ENCODE measurements at regions not wholly inside any gene's neighbourhood (a gene's known extent, or its start where the extent isn't known, plus 50 kb on each side); places are given as distances from the start of the nearest gene placed in this dataset.
A peak's percentile ranks its signal among the peaks of the same experiment; 100 is the strongest.

DNA sequence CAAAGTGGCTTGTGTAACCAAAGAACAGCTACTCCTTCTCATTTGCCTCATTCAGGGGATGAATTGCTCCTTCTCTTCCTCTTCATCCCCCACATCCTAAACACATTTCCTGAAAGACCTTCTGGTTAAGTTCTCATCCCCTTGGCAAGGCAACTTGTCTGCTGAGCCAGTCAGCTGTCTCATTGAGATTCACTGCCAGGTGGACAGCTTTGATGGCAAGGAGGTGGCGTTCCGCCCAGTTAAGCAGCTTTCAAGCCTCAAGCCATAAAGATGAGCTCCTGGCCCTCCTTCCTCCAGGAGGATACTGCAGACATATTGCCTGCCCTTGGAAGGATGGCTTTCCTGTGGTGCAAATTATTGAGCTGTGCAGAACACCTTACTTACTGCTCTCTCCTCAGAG lies 448.6 kb upstream of the MPDZ start:
- no peak overlapping the region for H3K23ac ChIP-seq (ENCODE audit: insufficient read length, low read depth, low read length)
- H3K9me3 ChIP-seq (ENCODE audit: control insufficient read depth, low read depth, low read length), result no peaks in the 10 kb centered on the region
- H2BK12ac ChIP-seq (ENCODE audit: insufficient read length, low read depth, low read length), result no peak overlapping the region
- no peak overlapping the region for H3K27ac ChIP-seq (ENCODE audit: insufficient read length, low read depth, low read length)
- no peak overlapping the region for H2BK120ac ChIP-seq (ENCODE audit: low read depth, low read length, poor library complexity, severe bottlenecking)
- no peak overlapping the region for H4K8ac ChIP-seq (replicated peaks; ENCODE audit: insufficient read length, low read depth, low read length)
- no peak for DNase-seq
- H2AFZ ChIP-seq (ENCODE audit: low read length), result no peak overlapping the region
- no peak overlapping the region for H4K91ac ChIP-seq (ENCODE audit: insufficient read length, low read depth, low read length)
- no peak overlapping the region for H3K18ac ChIP-seq (ENCODE audit: insufficient read length, low read depth, low read length)
- no peak overlapping the region for H4K5ac ChIP-seq (ENCODE audit: insufficient read length, low read depth, low read length)
- Mint-ChIP-seq H3K4me3 (no peak overlapping the region), H3K27ac (peak overlapping the region in 1 of 3 experiments; percentile 13; a peak in 1 of 7 replicates), H3K4me1 (no peaks in the 10 kb centered on the region), H3K9me3 (no peaks in the 10 kb centered on the region), H3K27me3 (ENCODE audit: low read depth) (no peaks in the 10 kb centered on the region), H3K36me3 (ENCODE audit: insufficient read depth in 1 of 3, low read depth in 3 of 3) (no peaks in the 10 kb centered on the region)
- no peaks in the 10 kb centered on the region for H3K79me2 ChIP-seq (ENCODE audit: insufficient read depth, low read length)
- H3K27me3 ChIP-seq (ENCODE audit: insufficient read depth, low read length), result no peaks in the 10 kb centered on the region
- H3K14ac ChIP-seq (ENCODE audit: insufficient read depth, low read length), result no peak overlapping the region
- TF ChIP-seq, protein P1, sequence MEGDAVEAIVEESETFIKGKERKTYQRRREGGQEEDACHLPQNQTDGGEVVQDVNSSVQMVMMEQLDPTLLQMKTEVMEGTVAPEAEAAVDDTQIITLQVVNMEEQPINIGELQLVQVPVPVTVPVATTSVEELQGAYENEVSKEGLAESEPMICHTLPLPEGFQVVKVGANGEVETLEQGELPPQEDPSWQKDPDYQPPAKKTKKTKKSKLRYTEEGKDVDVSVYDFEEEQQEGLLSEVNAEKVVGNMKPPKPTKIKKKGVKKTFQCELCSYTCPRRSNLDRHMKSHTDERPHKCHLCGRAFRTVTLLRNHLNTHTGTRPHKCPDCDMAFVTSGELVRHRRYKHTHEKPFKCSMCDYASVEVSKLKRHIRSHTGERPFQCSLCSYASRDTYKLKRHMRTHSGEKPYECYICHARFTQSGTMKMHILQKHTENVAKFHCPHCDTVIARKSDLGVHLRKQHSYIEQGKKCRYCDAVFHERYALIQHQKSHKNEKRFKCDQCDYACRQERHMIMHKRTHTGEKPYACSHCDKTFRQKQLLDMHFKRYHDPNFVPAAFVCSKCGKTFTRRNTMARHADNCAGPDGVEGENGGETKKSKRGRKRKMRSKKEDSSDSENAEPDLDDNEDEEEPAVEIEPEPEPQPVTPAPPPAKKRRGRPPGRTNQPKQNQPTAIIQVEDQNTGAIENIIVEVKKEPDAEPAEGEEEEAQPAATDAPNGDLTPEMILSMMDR (conservative IDR thresholded peaks at IDR 0.05), result no peak
- no peaks in the 10 kb centered on the region for H3K4me1 ChIP-seq (ENCODE audit: insufficient read depth, low read length)
- no peaks in the 10 kb centered on the region for H4K20me1 ChIP-seq (ENCODE audit: control insufficient read depth, insufficient read depth, insufficient read length)
- H2AK5ac ChIP-seq (ENCODE audit: insufficient read length, low read length), result no peak overlapping the region
- H3K56ac ChIP-seq (ENCODE audit: insufficient read length, low read depth, low read length), result no peak overlapping the region
- H3K9ac ChIP-seq (ENCODE audit: extremely low read depth, insufficient read length, low read length), result no peak overlapping the region
- H3K4ac ChIP-seq (ENCODE audit: low read depth, low read length), result no peak overlapping the region
- WGBS (ENCODE audit: extremely low coverage, insufficient read length, low lambda C conversion rate), result no CpG with 5 or more reads among the region's 2 CpGs
- no peak overlapping the region for H3T11ph ChIP-seq (ENCODE audit: low read length)
- H3K4me2 ChIP-seq (ENCODE audit: insufficient read depth, insufficient read length, low read length), result no peak overlapping the region
- no peak overlapping the region for H2BK20ac ChIP-seq (ENCODE audit: low read depth, low read length, poor library complexity, severe bottlenecking)
- H2BK15ac ChIP-seq (ENCODE audit: low read depth, low read length), result no peak overlapping the region
- H3K79me1 ChIP-seq (ENCODE audit: insufficient read depth, low read depth, low read length, poor library complexity, severe bottlenecking), result no peaks in the 10 kb centered on the region
- H3K23me2 ChIP-seq (ENCODE audit: insufficient read length, low read depth, low read length, poor library complexity, severe bottlenecking), result no peaks in the 10 kb centered on the region
- H2BK5ac ChIP-seq (ENCODE audit: insufficient read length, low read length), result no peak overlapping the region
